ENCODE measurements at regions not wholly inside any gene's neighbourhood (a gene's known extent, or its start where the extent isn't known, plus 50 kb on each side); places are given as distances from the start of the nearest gene placed in this dataset.
"Not testable (repeated sequence)": the region's sequence is repeated elsewhere in the genome, so short reads cannot be mapped to it uniquely, and the experiment has no call there.

GRCh38 chr5:126002222-126002897 lies 420.8 kb upstream of the GRAMD2B start:
- no peak for DNase-seq

GRCh38 chr5:126003309-126003708 lies 419.9 kb upstream of the GRAMD2B start:
- DNase-seq: no peak

- no peak for DNase-seq
Measured at GRCh38 chr5:126004636-126005035, 418.6 kb upstream of the GRAMD2B start.

GRCh38 chr5:126007841-126008240 lies 415.4 kb upstream of the GRAMD2B start:
- DNase-seq: no peak

GRCh38 chr5:126009566-126009965 lies 413.6 kb upstream of the GRAMD2B start:
- DNase-seq: no peak

- DNase-seq: not testable (repeated sequence)
Measured at GRCh38 chr5:126011526-126011925, 411.7 kb upstream of the GRAMD2B start.

GRCh38 chr5:126014676-126015075 lies 408.5 kb upstream of the GRAMD2B start:
- DNase-seq: no peak

GRCh38 chr5:126015235-126016181 lies 407.7 kb upstream of the GRAMD2B start:
- DNase-seq: no peak

GRCh38 chr5:126016256-126016655 lies 407.0 kb upstream of the GRAMD2B start:
- DNase-seq: no peak

- DNase-seq: no peak
Measured at GRCh38 chr5:126017096-126017495, 406.1 kb upstream of the GRAMD2B start.

- no peak for DNase-seq
Measured at GRCh38 chr5:126020770-126021169, 402.4 kb upstream of the GRAMD2B start.

- no peak for DNase-seq
Measured at GRCh38 chr5:126023994-126024441, 399.2 kb upstream of the GRAMD2B start.

GRCh38 chr5:126027149-126027548 lies 396.1 kb upstream of the GRAMD2B start:
- DNase-seq: no peak

- DNase-seq: no peak
Measured at GRCh38 chr5:126027652-126028051, 395.6 kb upstream of the GRAMD2B start.

GRCh38 chr5:126028336-126028735 lies 394.9 kb upstream of the GRAMD2B start:
- DNase-seq: no peak

- DNase-seq: not testable (repeated sequence)
Measured at GRCh38 chr5:126029282-126029681, 393.9 kb upstream of the GRAMD2B start.

GRCh38 chr5:126030698-126031097 lies 392.5 kb upstream of the GRAMD2B start:
- DNase-seq: no peak

GRCh38 chr5:126031989-126032716 lies 391.1 kb upstream of the GRAMD2B start:
- no peak for DNase-seq

GRCh38 chr5:126043688-126044087 lies 379.5 kb upstream of the GRAMD2B start:
- DNase-seq: peak; percentile 77

GRCh38 chr5:126044111-126044668 lies 379.0 kb upstream of the GRAMD2B start:
- peak; percentile 88 for DNase-seq

GRCh38 chr5:126044931-126045565 lies 378.2 kb upstream of the GRAMD2B start:
- no peak for DNase-seq

GRCh38 chr5:126046318-126046717 lies 376.9 kb upstream of the GRAMD2B start:
- DNase-seq: no peak

Measured in islet precursor cell (in vitro differentiated cells).